WTC11 (cell line): ENCODE measurements at regions not wholly inside any gene's neighbourhood (a gene's known extent, or its start where the extent isn't known, plus 50 kb on each side); places are given as distances from the start of the nearest gene placed in this dataset.

Experiments used
- NFATC4 ChIP-seq: fragments of 250-450 bp; sonication (Bioruptor Pico); IDR thresholded peaks from 2 replicates; pipeline ENCODE4 v1.9.0; 2021; ENCODE audit warnings: mild to moderate bottlenecking
- NFE2L1 ChIP-seq: sonication (generic); formaldehyde crosslinking; IDR thresholded peaks from 2 replicates; pipeline ENCODE4 v1.8.1; 2023; ENCODE audit warnings: missing genetic modification reagents
- TCF7 ChIP-seq: sonication (generic); formaldehyde crosslinking; IDR thresholded peaks from 2 replicates; pipeline ENCODE4 v1.8.0; 2022; ENCODE audit warnings: mild to moderate bottlenecking, low read depth, missing genetic modification reagents, moderate library complexity
- TEAD4 ChIP-seq: sonication (generic); formaldehyde crosslinking; IDR thresholded peaks from 2 replicates; pipeline ENCODE4 v1.8.0; 2022; ENCODE audit warnings: mild to moderate bottlenecking, missing genetic modification reagents
- ZNF263 ChIP-seq: sonication (generic); formaldehyde crosslinking; IDR thresholded peaks from 2 replicates; pipeline ENCODE4 v1.8.1; 2022; ENCODE audit warnings: low read depth, mild to moderate bottlenecking, moderate library complexity, missing genetic modification reagents
- TF ChIP-seq, protein P1 (sequence below): sonication (generic); formaldehyde crosslinking; IDR thresholded peaks from 2 replicates; pipeline ENCODE4 v1.8.1; 2022; ENCODE audit warnings: low read depth, missing genetic modification reagents, borderline replicate concordance
- TF ChIP-seq, protein P2 (sequence below): sonication (generic); formaldehyde crosslinking; IDR thresholded peaks from 2 replicates; pipeline ENCODE4 v1.8.1; 2022; ENCODE audit warnings: mild to moderate bottlenecking, missing genetic modification reagents, moderate library complexity, borderline replicate concordance
- TF ChIP-seq, protein P3 (sequence below): fragments of 200-600 bp; IDR thresholded peaks from 2 replicates; pipeline ENCODE4 v1.8.0; 2022; ENCODE audit warnings: antibody characterized with exemption
- TF ChIP-seq, protein P4 (sequence below): sonication (generic); formaldehyde crosslinking; IDR thresholded peaks from 2 replicates; pipeline ENCODE4 v1.8.1; 2023; ENCODE audit warnings: mild to moderate bottlenecking, moderate library complexity, missing genetic modification reagents
- TF ChIP-seq, protein P5 (sequence below): sonication (generic); formaldehyde crosslinking; IDR thresholded peaks from 2 replicates; pipeline ENCODE4 v1.8.1; 2022; ENCODE audit warnings: low read depth, mild to moderate bottlenecking, moderate library complexity, missing genetic modification reagents, borderline replicate concordance
- TF ChIP-seq, protein P6 (sequence below): sonication (generic); formaldehyde crosslinking; IDR thresholded peaks from 2 replicates; pipeline ENCODE4 v1.8.0; 2022; ENCODE audit warnings: mild to moderate bottlenecking, missing genetic modification reagents

DNA sequence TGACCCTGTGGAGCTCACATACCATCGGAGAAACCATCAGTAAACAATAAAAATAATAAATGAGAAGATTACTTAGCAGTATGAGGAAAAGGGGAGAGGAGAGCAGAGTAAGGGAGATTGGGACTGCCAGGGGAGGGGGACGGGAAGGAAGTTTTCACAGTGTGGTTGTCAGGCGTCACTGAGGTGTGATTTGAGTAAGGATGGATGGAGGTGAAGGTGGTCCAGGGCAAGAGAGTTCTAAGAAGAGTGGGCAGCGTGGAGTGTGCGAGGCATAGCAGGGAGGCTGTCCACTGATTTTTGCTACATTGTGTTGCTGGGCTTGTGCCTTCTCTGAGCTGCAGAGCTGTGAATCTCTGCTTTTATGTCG is 119.1 kb downstream of the HPGD start:
- TF ChIP-seq, protein P1, sequence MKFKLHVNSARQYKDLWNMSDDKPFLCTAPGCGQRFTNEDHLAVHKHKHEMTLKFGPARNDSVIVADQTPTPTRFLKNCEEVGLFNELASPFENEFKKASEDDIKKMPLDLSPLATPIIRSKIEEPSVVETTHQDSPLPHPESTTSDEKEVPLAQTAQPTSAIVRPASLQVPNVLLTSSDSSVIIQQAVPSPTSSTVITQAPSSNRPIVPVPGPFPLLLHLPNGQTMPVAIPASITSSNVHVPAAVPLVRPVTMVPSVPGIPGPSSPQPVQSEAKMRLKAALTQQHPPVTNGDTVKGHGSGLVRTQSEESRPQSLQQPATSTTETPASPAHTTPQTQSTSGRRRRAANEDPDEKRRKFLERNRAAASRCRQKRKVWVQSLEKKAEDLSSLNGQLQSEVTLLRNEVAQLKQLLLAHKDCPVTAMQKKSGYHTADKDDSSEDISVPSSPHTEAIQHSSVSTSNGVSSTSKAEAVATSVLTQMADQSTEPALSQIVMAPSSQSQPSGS (CRISPR knock-in tag), result no peak
- TF ChIP-seq, protein P2, sequence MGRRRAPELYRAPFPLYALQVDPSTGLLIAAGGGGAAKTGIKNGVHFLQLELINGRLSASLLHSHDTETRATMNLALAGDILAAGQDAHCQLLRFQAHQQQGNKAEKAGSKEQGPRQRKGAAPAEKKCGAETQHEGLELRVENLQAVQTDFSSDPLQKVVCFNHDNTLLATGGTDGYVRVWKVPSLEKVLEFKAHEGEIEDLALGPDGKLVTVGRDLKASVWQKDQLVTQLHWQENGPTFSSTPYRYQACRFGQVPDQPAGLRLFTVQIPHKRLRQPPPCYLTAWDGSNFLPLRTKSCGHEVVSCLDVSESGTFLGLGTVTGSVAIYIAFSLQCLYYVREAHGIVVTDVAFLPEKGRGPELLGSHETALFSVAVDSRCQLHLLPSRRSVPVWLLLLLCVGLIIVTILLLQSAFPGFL, result no peak
- no peak for TF ChIP-seq NFE2L1
- TF ChIP-seq, protein P3, sequence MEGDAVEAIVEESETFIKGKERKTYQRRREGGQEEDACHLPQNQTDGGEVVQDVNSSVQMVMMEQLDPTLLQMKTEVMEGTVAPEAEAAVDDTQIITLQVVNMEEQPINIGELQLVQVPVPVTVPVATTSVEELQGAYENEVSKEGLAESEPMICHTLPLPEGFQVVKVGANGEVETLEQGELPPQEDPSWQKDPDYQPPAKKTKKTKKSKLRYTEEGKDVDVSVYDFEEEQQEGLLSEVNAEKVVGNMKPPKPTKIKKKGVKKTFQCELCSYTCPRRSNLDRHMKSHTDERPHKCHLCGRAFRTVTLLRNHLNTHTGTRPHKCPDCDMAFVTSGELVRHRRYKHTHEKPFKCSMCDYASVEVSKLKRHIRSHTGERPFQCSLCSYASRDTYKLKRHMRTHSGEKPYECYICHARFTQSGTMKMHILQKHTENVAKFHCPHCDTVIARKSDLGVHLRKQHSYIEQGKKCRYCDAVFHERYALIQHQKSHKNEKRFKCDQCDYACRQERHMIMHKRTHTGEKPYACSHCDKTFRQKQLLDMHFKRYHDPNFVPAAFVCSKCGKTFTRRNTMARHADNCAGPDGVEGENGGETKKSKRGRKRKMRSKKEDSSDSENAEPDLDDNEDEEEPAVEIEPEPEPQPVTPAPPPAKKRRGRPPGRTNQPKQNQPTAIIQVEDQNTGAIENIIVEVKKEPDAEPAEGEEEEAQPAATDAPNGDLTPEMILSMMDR, result no peak
- TF ChIP-seq ZNF263 (CRISPR knock-in tag), result no peak
- TF ChIP-seq TCF7 (CRISPR knock-in tag), result no peak
- TF ChIP-seq, protein P4, sequence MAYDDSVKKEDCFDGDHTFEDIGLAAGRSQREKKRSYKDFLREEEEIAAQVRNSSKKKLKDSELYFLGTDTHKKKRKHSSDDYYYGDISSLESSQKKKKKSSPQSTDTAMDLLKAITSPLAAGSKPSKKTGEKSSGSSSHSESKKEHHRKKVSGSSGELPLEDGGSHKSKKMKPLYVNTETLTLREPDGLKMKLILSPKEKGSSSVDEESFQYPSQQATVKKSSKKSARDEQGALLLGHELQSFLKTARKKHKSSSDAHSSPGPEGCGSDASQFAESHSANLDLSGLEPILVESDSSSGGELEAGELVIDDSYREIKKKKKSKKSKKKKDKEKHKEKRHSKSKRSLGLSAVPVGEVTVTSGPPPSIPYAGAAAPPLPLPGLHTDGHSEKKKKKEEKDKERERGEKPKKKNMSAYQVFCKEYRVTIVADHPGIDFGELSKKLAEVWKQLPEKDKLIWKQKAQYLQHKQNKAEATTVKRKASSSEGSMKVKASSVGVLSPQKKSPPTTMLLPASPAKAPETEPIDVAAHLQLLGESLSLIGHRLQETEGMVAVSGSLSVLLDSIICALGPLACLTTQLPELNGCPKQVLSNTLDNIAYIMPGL (CRISPR knock-in tag), result no peak
- TF ChIP-seq, protein P5, sequence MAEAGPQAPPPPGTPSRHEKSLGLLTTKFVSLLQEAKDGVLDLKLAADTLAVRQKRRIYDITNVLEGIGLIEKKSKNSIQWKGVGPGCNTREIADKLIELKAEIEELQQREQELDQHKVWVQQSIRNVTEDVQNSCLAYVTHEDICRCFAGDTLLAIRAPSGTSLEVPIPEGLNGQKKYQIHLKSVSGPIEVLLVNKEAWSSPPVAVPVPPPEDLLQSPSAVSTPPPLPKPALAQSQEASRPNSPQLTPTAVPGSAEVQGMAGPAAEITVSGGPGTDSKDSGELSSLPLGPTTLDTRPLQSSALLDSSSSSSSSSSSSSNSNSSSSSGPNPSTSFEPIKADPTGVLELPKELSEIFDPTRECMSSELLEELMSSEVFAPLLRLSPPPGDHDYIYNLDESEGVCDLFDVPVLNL, result no peak
- no peak for TF ChIP-seq TEAD4
- TF ChIP-seq, protein P6, sequence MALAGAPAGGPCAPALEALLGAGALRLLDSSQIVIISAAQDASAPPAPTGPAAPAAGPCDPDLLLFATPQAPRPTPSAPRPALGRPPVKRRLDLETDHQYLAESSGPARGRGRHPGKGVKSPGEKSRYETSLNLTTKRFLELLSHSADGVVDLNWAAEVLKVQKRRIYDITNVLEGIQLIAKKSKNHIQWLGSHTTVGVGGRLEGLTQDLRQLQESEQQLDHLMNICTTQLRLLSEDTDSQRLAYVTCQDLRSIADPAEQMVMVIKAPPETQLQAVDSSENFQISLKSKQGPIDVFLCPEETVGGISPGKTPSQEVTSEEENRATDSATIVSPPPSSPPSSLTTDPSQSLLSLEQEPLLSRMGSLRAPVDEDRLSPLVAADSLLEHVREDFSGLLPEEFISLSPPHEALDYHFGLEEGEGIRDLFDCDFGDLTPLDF (CRISPR knock-in tag), result no peak
- TF ChIP-seq NFATC4 (CRISPR knock-in tag), result no peak
